GM12878 (cell line): ENCODE measurements at regions not wholly inside any gene's neighbourhood (a gene's known extent, or its start where the extent isn't known, plus 50 kb on each side); places are given as distances from the start of the nearest gene placed in this dataset.

ENCODE experiments used
- EP300 ChIP-seq, 2 experiments: fragments of 150-350 bp in 1 of 2; IDR thresholded peaks; 2 replicates each; pipeline ENCODE4 v1.6.1; 2011 to 2012; ENCODE audit warnings: low read depth in 2 of 2, low read length in 2 of 2, borderline replicate concordance in 1 of 2, improper control_type of control experiment in 1 of 2, inconsistent platforms in 1 of 2; ENCODE audit not compliant: control insufficient read depth in 1 of 2
- KAT2A ChIP-seq: conservative IDR thresholded peaks from 2 replicates; pipeline ENCODE4 v1.6.1; 2011; ENCODE audit warnings: low read depth, low read length; ENCODE audit not compliant: control insufficient read depth
- POLR2A ChIP-seq: IDR thresholded peaks from 2 replicates; pipeline ENCODE4 v1.6.1; 2011; ENCODE audit warnings: low read depth, mild to moderate bottlenecking, low read length
- TF ChIP-seq, protein P1 (sequence below), 3 experiments: IDR thresholded peaks in 2 of 3; conservative IDR thresholded peaks in 1 of 3; 2 replicates each; pipeline ENCODE4 v1.5.1; 2011; ENCODE audit warnings: low read depth in 3 of 3, low read length in 3 of 3, mild to moderate bottlenecking in 3 of 3, control low read depth in 2 of 3, moderate library complexity in 2 of 3, inconsistent platforms in 1 of 3, mixed read lengths in 1 of 3; ENCODE audit not compliant: control insufficient read depth in 2 of 3, insufficient read depth in 1 of 3; ENCODE audit errors: extremely low read depth in 1 of 3

DNA sequence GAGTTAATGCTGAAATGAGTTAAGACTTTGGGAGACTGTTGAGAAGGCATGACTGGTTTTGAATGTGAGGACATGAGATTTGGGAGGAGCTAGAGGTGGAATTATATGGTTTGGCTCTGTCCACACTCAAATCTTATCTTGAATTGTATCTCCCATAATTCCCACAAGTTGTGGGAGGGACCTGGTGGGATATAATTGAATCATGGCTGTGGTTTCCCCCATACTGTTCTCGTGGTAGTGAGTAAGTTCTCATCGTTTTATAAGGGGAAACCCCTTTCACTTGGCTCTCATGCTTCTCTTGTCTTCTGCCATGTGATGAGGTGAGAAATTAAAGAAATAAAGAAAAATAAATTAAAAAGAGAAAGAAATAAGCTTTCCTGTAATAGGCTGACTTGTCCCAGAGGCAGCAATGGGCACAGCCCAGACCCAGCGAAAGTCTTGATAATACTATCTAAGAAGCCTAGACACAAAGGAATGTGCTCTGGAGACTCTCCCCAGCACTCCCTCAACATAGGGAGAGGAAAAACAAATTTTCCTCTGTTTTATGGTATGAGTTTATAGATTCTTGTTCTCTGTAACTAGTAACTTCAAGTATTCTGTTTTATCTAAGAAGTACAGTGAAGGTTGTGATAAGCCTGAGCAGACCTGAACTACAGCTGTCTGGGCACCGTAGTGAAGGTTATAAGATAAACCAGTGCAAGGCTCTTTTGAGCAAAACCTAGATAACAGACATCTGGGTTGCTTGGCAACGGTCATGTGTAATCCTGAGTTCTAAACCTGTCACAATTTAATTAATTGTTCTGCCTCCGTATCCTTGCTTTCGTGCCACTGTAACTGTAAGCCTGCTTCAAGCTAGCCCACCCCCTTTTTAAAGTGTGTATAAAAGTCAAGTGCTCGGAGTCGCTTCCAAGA, 88.9 kb upstream of the ECI2 start:
- TF ChIP-seq POLR2A (no peak), KAT2A (no peak), EP300 (IDR thresholded peaks at IDR 0.05; ENCODE audit: borderline replicate concordance in 1 of 2, control insufficient read depth in 1 of 2, low read depth in 2 of 2, low read length in 2 of 2) (no peak)
- TF ChIP-seq, protein P1, sequence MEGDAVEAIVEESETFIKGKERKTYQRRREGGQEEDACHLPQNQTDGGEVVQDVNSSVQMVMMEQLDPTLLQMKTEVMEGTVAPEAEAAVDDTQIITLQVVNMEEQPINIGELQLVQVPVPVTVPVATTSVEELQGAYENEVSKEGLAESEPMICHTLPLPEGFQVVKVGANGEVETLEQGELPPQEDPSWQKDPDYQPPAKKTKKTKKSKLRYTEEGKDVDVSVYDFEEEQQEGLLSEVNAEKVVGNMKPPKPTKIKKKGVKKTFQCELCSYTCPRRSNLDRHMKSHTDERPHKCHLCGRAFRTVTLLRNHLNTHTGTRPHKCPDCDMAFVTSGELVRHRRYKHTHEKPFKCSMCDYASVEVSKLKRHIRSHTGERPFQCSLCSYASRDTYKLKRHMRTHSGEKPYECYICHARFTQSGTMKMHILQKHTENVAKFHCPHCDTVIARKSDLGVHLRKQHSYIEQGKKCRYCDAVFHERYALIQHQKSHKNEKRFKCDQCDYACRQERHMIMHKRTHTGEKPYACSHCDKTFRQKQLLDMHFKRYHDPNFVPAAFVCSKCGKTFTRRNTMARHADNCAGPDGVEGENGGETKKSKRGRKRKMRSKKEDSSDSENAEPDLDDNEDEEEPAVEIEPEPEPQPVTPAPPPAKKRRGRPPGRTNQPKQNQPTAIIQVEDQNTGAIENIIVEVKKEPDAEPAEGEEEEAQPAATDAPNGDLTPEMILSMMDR (IDR thresholded peaks at IDR 0.05 in 2 of 3, conservative IDR thresholded peaks at IDR 0.05 in 1 of 3; ENCODE audit: control insufficient read depth in 2 of 3, extremely low read depth in 1 of 3, insufficient read depth in 1 of 3, low read depth in 3 of 3, low read length in 3 of 3) = no peak
